Fibroblast of lung (primary cell): ENCODE measurements at regions not wholly inside any gene's neighbourhood (a gene's known extent, or its start where the extent isn't known, plus 50 kb on each side); places are given as distances from the start of the nearest gene placed in this dataset.

Source experiments
- DNase-seq, 2 donors: peaks; one replicate each; pipeline versions ENCODE4 v3.0.0 to v3.0.0-alpha.2; 2010; ENCODE audit warnings: low read depth in 2 of 2
- H2AFZ ChIP-seq: 2 replicates; pipeline ENCODE4 v1.5.1; 2012; ENCODE audit warnings: low read length, control low read depth, inconsistent platforms
- H3K27ac ChIP-seq: 2 replicates; pipeline ENCODE4 v1.5.1; 2011; ENCODE audit warnings: low read length, control low read depth; ENCODE audit not compliant: insufficient read depth
- H3K27me3 ChIP-seq: 2 replicates; pipeline ENCODE4 v1.5.1; 2011; ENCODE audit warnings: mild to moderate bottlenecking, low read length; ENCODE audit not compliant: control insufficient read depth, insufficient read depth
- H3K36me3 ChIP-seq: 2 replicates; pipeline ENCODE4 v1.5.1; 2011; ENCODE audit warnings: low read length; ENCODE audit not compliant: control insufficient read depth, insufficient read depth
- H3K4me1 ChIP-seq: 2 replicates; pipeline ENCODE4 v1.5.1; 2011; ENCODE audit warnings: low read length; ENCODE audit not compliant: control insufficient read depth, insufficient read depth; ENCODE audit errors: extremely low read depth
- H3K4me2 ChIP-seq: 2 replicates; pipeline ENCODE4 v1.5.1; 2011; ENCODE audit warnings: low read length, control low read depth; ENCODE audit not compliant: insufficient read depth; ENCODE audit errors: extremely low read depth
- H3K4me3 ChIP-seq, 4 experiments: fragments of 200-600 bp in 1 of 4; sonication (generic) in 1 of 4; replicated peaks in 1 of 4; 2 replicates each; pipeline ENCODE4 v1.5.1; 2011 to 2016; ENCODE audit warnings: low read length in 4 of 4, low read depth in 3 of 4, mild to moderate bottlenecking in 3 of 4, control low read depth in 2 of 4, inconsistent platforms in 1 of 4, mixed read lengths in 1 of 4; ENCODE audit not compliant: insufficient read depth in 1 of 4; ENCODE audit errors: control extremely low read depth in 1 of 4
- H3K79me2 ChIP-seq: 2 replicates; pipeline ENCODE4 v1.5.1; 2012; ENCODE audit warnings: mild to moderate bottlenecking, low read length, inconsistent platforms; ENCODE audit not compliant: control insufficient read depth, insufficient read depth
- H3K9ac ChIP-seq: 2 replicates; pipeline ENCODE4 v1.5.1; 2011; ENCODE audit warnings: mild to moderate bottlenecking, low read length, control low read depth; ENCODE audit not compliant: insufficient read depth
- H3K9me3 ChIP-seq: 2 replicates; pipeline ENCODE4 v1.5.1; 2012; ENCODE audit warnings: low read depth, low read length; ENCODE audit not compliant: control insufficient read depth, insufficient read depth
- H4K20me1 ChIP-seq: 2 replicates; pipeline ENCODE4 v1.5.1; 2011; ENCODE audit warnings: low read length; ENCODE audit not compliant: control insufficient read depth, insufficient read depth; ENCODE audit errors: extremely low read depth
- EZH2 ChIP-seq: IDR thresholded peaks from 2 replicates; pipeline ENCODE4 v1.5.1; 2012; ENCODE audit warnings: low read length, control low read depth, mild to moderate bottlenecking; ENCODE audit errors: missing control alignments
- TF ChIP-seq, protein P1 (sequence below), 2 donors: IDR thresholded peaks in 1 of 2; conservative IDR thresholded peaks in 1 of 2; 1 replicate in 1 of 2; 2 replicates in 1 of 2; pipeline ENCODE4 v1.5.1; 2011 to 2012; ENCODE audit warnings: low read length in 2 of 2, control low read depth in 1 of 2, inconsistent platforms in 1 of 2, low read depth in 1 of 2, mild to moderate bottlenecking in 1 of 2

- Histone ChIP-seq H3K27ac (no peak overlapping the region), H3K4me3 (no peak overlapping the region), H2AFZ (no peak overlapping the region), H3K4me2 (no peak overlapping the region), H4K20me1 (no peaks in the 10 kb centered on the region), H3K4me1 (no peaks in the 10 kb centered on the region), H3K9ac (no peak overlapping the region), H3K27me3 (no peaks in the 10 kb centered on the region), H3K79me2 (no peaks in the 10 kb centered on the region), H3K36me3 (no peaks in the 10 kb centered on the region), H3K9me3 (no peaks in the 10 kb centered on the region)
- TF ChIP-seq, protein P1, sequence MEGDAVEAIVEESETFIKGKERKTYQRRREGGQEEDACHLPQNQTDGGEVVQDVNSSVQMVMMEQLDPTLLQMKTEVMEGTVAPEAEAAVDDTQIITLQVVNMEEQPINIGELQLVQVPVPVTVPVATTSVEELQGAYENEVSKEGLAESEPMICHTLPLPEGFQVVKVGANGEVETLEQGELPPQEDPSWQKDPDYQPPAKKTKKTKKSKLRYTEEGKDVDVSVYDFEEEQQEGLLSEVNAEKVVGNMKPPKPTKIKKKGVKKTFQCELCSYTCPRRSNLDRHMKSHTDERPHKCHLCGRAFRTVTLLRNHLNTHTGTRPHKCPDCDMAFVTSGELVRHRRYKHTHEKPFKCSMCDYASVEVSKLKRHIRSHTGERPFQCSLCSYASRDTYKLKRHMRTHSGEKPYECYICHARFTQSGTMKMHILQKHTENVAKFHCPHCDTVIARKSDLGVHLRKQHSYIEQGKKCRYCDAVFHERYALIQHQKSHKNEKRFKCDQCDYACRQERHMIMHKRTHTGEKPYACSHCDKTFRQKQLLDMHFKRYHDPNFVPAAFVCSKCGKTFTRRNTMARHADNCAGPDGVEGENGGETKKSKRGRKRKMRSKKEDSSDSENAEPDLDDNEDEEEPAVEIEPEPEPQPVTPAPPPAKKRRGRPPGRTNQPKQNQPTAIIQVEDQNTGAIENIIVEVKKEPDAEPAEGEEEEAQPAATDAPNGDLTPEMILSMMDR (conservative IDR thresholded peaks at IDR 0.05 in 1 of 2, IDR thresholded peaks at IDR 0.05 in 1 of 2; ENCODE audit: low read depth in 1 of 2, low read length in 2 of 2), result no peak
- no peak for DNase-seq
Measured at GRCh38 chr16:85421338-85422195, 191.6 kb upstream of the GSE1 start.

- Histone ChIP-seq H3K4me2 (no peak overlapping the region), H4K20me1 (no peaks in the 10 kb centered on the region), H3K4me3 (no peak overlapping the region), H3K27ac (no peak overlapping the region), H3K9me3 (no peaks in the 10 kb centered on the region), H3K9ac (no peak overlapping the region), H3K79me2 (no peaks in the 10 kb centered on the region), H3K27me3 (no peaks in the 10 kb centered on the region), H2AFZ (no peak overlapping the region), H3K36me3 (no peaks in the 10 kb centered on the region), H3K4me1 (no peaks in the 10 kb centered on the region)
- DNase-seq, result no peak
- no peak for TF ChIP-seq EZH2
- TF ChIP-seq, protein P1 (conservative IDR thresholded peaks at IDR 0.05 in 1 of 2, IDR thresholded peaks at IDR 0.05 in 1 of 2; ENCODE audit: low read depth in 1 of 2, low read length in 2 of 2), result no peak
Measured at GRCh38 chr16:85422196-85422631, 190.9 kb upstream of the GSE1 start.

DNA sequence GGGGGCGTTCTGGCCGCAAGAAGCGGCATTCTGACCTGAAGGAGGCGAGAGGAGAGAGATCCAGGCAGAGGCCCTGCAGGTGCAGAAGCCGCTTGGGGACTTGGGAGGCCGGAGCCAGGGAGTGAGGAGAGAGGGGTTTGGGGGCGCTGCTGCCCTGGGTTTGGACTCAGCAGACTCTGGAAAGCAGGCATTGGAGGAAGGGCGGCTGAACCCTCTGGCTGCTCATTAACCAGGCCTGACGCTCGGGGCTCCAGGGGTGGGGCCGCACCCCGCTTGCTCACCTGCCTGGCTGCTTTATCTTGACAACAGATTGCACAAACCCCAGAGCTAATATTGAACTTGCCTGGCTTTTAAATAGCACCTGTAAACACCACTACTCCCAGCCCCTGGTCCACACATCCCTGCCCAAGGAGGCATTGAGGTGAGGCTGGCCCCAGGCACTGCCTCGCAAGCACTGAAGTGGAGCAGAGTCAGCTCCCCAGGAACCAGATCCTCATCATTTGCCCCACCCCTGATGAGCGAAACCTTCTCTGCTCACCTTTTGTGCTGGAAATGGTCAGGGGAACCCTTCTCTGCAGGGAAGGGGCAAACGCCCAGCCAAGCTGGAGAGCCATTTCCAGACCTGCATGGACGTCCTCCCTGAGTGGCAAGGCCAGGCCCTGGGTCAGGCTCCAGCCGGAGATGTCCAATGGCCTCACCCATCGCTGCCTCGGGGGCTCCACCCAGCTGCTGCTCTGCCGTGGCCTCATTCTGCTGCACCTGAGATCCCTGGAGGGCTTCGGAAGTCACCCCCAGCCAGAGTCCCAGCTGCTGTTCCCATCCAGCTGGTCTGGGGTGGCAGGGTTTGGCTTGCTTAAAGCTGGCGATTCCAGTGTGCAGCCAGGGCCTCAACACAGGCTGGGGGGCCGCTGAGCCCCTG lies 190.2 kb upstream of the GSE1 start:
- no peak overlapping the region for H3K4me2 ChIP-seq
- H3K4me1 ChIP-seq, result no peaks in the 10 kb centered on the region
- no peaks in the 10 kb centered on the region for H3K27me3 ChIP-seq
- H3K9ac ChIP-seq, result no peak overlapping the region
- H3K36me3 ChIP-seq, result no peaks in the 10 kb centered on the region
- H3K79me2 ChIP-seq, result no peaks in the 10 kb centered on the region
- H3K27ac ChIP-seq, result no peak overlapping the region
- H4K20me1 ChIP-seq, result no peaks in the 10 kb centered on the region
- no peak overlapping the region for H3K4me3 ChIP-seq
- DNase-seq, result no peak
- TF ChIP-seq EZH2, result no peak
- TF ChIP-seq, protein P1 (conservative IDR thresholded peaks at IDR 0.05 in 1 of 2, IDR thresholded peaks at IDR 0.05 in 1 of 2; ENCODE audit: low read depth in 1 of 2, low read length in 2 of 2), result no peak
- H2AFZ ChIP-seq, result no peak overlapping the region
- no peaks in the 10 kb centered on the region for H3K9me3 ChIP-seq
